CD1c-positive myeloid dendritic cell (primary cell): ENCODE measurements at regions not wholly inside any gene's neighbourhood (a gene's known extent, or its start where the extent isn't known, plus 50 kb on each side); places are given as distances from the start of the nearest gene placed in this dataset.
"Not testable (repeated sequence)": the region's sequence is repeated elsewhere in the genome, so short reads cannot be mapped to it uniquely, and the experiment has no call there.

Source experiments
- DNase-seq: peaks from one replicate; pipeline ENCODE4 v3.0.0-alpha.2; 2016; ENCODE audit errors: extremely low spot score

DNA sequence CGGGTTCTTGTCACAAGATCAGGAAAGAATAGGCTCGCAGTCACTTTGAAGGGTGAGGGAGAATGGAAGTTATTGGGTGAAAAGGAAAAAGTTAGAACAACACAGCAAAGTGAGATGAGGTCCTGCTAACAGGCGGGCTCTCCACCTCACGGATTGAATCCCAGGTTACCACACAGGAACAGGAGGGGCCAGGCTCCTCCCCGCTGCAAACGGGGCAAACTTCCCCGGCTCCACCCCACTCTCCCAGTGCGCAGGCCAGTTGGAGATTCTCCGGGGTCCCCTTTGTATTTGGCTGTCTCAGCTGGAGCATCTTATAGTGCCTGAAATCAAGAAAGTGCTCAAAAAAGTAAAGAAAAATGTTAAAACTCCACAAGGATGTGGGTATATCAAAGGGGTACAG lies 78.3 kb upstream of the IPO5 start:
- no peak for DNase-seq

DNA sequence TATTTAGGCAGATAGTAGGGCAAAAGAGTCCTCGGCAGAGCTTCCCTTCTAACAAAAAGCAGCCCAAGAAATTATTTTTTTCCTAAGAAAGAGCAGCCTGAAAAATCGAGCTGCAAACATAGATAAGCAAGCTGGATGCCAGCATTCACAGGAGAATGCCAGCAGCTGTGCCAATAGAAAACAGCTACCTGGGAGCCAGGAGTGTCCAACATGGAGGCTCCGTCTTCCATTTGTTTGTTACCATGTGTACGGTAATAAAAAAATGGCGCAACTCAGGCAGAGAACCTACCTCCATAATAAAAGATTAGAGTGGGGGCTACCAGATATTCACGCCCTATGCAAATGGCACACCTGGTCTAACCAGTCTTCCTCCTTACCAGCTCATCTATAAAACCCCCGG lies 77.6 kb upstream of the IPO5 start:
- no peak for DNase-seq

DNA sequence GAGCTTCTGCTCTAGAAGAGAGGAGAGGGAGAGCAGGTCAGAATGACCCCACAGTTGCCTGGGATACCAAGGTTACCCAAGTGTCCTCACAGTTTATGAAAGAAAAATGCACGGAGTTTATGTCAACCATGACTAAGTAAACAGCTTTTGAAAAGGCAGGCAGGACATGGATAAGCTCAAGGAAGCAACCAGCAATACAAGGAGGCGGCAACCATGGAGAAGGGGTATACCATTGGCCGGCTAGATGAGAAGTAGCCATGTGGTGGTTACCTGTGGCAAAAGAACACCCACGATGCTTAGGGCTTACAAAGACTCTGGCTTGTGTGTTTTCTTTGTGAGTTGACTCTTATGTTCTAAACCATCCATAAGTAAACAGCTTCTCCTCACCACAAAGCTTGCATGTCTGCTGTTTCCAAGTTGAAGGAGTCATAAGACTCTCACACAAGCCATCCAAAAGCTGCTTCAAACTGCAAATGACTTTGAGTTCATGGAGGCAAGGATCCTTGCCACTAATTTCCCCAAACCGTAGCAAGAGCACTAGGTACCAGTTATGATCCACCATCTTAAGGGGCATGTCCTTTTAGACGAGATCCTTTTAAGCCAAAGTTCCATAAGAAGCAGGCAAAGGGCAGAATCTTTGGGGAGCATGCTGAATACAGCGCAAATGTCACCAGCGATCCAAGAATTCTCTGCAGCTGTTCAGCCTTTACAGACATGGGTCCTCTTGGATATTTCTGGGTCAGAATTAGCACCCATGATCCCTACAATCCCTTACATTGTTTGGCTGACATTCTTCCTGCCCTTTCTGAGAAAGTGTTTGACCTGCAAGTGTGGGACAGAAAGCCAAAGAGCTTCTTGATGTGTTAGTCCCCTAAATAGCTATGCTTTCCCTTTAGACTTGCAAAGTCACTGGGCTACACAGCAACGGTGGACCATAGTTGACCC lies 74.8 kb upstream of the IPO5 start:
- DNase-seq, result no peak

DNA sequence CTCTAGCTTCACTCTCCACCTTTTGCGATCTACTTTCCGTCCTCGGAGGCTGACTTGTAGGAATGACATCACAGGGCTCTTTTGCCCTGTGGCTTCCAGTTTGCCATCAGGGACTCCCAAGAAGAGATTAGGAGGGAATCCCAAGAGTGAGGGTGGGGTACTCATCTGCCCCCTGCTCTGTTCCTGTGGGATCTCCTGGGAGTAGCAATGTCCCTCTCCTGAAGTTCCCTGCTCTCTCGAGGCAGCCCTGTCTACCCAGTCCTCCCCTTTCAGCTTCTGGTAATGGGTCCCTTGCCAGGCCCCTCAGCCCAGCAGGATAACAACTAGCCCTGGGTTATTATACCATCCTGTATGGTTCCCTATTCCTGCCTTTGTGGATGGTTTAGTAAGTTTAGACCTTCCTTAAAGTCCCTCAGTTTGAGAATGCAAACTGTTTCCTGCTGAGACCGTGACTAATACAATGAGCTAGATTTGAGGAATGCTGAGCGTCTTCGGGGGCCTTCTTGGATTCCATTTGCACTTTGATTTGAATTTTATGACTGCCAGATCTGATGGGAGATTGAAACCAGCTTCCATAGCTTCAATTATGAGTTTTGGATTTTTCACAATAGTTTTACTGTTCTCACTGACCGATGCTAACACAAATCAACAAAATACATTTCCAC lies 73.7 kb upstream of the IPO5 start:
- DNase-seq, result no peak

DNA sequence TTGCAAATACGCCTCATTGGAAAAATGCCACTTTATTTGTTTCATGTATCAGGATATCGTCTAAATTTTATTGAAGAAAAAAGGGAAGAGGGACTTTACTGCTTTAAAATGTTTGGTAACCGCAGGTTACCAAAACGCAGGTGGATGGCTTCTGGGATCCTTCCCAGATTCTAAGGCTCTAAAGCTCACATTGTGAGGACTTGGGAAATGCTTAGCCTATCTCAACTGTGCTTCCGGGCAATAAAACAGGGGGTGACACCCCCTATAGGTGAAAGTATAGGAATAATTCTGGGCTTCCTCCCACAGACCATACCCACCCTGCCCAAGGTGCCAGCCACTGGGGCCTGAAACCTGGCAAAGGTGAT lies 73.2 kb upstream of the IPO5 start:
- DNase-seq, result no peak

DNA sequence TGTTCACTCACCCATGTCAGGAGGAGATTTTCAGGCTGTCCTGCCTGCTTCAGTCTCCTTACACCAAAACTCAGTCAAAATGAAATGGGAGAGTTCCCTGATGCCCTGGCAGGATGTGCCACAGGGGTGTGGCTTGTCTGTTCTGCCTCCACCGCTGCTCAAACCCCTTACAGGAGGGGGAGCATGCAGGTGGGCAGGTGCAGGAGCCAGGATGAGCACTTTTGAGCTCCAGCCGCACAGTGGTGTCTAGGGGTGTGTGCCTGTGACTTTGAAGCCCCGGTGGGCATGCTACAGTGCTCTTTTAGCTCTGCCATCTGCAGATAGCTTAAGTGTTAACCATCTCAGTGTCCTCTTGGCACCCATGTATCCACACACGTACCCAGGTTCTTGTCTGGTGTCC lies 71.9 kb upstream of the IPO5 start:
- no peak for DNase-seq

DNA sequence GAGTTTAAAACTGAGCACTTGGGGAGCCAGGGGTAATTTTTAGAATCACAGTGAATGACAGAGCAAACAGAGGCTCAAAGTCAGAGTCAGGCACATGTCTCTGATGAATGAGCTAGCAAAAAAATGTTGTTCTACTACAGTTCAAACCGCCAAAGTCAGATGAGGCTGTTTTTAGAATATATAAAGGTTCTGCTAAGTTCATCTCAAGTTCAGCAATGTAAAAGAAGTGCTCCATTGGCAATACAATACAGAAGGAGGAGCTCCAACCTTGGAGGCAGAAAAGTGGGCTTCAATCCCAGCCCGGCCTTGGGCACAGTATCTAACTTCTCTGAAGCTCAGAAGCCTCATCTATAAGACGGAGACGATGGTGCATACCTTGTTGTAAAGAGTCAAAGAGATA lies 70.1 kb upstream of the IPO5 start:
- DNase-seq, result no peak

DNA sequence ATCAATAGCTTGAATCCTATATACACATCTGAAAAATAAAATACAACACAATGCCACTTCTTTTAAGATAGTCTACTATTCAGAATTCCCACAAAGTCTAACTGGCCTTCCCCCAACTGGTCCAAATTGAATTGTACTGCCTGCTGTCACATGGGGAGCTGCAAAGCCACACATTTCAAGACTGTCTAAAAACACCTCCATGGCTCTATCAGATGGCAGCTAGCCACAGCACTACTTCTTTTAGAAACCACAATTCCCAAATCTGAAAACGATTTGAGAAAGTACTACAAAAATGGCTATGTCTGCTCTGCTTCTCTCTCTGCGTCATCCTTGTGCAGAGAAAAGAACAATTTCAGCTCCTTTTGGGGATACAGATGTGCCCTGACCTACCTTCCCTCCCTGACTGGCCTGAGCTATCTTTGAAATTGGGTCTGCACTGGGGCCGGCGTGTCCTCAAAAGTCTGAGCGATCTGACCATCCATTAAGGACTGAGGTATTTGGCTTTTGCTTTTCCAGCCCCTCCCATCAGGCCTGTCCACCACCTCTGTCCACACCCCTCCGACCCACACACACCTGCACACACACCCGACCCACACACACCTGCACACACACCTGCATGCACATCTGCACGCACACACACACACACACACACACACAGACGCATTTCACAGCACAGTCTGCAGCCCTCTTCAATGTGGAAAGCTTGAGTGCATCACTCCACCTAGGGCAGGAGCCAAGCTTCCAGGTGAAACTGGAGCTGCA lies 68.6 kb upstream of the IPO5 start:
- no peak for DNase-seq

DNA sequence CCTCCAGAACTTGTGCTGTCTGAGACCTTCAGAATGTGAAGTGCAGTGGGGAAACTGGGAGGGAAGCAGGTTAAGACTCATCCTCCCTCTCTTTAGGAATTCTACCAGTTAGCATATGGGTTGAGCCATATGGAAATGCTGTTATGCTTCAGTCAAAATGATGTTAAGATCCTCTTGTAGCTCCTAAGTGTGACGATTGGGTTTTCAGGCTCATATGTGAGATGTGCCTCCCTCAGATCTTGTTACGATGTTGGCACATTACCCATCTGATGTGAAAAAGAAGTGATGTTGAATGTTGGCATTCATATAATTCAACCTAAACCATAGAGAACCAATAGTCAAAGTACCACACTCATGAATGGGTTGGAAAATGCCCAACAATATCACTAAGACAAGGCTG lies 67.8 kb upstream of the IPO5 start:
- DNase-seq, result no peak

DNA sequence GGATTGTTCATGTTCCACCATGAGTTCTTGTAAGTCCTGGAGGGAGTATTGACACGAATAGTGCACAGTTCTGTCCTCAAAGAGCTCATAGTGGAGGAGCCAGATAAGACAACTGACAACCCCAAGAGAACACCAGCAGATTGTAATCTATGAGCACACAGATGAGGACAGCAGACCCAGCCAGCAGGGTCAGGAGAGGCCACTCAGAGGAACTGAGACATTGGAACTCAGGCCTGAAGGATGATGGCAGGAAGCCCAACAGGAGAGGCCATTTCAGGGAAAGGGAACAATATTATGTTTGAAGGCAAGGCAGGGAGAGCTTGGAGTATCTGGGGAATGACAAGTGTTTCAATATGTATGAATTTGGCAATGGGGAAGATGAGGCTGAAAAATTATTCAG lies 63.7 kb upstream of the IPO5 start:
- DNase-seq, result no peak

DNA sequence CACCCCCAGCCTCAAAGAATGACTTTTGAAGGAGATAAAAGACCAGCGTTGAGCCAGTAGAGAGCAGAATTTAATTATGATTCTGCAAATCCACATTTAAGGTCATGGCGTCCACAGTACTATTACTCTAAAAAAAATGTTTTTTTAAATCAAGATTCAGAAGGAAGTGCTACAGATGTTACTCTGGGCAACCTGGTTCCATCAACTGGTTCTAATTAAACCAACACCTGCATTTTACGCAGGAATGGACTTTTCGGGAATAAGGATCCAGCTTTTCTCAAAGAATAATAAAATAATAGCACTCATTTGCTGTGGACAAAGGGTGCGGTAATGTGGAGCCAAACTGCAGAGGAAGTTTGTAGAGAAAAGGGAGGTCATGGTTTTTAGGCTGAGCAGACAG lies 62.9 kb upstream of the IPO5 start:
- no peak for DNase-seq

DNA sequence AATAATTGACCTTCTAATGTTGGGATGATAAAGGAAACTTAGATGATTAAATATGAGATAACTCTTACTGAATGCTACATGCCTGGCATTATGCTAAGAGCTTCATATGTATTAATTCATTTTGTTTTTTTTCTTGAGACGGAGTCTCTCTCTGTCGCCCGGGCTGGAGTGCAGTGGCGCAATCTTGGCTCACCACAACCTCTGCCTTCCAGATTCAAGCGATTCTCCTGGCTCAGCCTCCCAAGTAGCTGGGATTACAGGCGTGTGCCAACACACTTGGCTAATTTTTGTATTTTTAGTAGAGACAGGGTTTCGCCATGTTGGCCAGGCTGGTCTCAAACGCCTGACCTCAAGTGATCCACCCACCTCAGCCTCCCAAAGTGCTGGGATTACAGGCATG lies 61.5 kb upstream of the IPO5 start:
- DNase-seq, result not testable (repeated sequence)

DNA sequence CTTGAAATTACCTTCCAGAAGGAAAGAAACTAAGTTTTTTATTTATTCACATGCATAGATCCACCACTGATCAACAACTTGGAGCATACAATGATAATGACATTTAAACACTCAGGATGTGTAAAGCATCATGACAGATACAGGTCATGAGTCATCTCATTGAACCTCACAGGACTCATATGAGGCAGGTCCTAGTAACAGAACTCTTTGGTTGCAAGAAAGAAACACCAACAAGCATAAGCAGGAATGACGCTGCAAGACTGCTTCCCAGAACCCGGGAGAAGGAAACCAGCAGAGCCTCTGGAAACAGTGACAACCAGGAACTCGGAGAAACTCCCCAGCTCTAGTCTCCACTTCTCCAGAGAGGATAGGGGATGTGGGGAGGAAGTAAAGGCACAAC lies 60.8 kb upstream of the IPO5 start:
- no peak for DNase-seq

DNA sequence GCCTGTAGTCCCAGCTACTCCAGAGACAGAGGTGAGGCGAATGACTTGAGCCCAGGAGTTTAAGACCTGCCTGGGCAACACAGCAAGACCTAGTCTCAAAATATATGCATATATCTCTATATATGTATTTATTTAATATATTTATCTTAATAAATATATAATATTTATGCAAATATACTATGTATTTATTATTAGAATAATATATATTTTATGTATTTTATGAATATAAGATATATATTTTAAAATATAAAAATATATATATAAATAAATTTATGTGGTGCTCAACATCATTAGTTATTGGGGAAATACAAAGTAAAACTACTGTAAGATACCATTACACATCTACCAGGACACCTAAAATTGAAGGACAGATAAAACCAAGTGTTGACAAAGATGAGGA lies 58.1 kb upstream of the IPO5 start:
- no peak for DNase-seq

DNA sequence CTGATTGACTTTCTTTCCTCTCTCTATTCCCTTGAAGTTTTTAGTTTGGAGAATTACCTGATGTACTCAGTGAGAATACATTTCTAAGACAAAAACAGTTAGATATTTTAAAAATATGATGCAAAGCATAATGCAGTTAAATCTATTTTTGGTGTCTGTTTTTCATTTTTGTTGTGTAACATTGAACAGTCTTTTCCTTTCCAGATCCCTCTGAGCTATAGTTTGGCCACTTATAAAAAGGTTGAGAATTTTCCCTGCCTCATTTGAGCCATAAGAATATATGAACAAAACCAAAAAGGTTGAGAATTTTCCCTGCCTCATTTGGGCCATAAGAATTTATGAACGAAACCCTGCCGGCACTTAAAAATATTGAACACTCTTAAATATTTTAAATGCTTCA lies 57.0 kb upstream of the IPO5 start:
- DNase-seq, result no peak

DNA sequence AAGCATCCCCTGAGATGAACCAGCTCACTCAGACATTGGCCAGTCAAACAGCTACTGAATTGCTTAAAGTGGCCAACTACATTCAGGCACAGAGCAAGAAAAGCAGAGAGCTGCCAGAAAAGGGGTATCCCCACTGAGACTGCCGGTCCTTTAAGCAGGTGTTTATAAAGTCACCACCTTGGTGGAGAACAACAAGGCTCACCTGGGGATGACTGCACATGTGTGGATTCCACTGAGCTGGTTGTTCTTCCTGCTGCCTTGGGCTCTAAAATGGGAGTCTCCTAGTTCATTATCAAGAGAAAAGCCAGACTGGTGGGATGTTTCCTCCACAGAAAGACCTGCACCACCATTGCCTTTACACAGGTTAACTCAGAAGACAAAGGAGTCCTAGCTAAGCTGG lies 51.8 kb upstream of the IPO5 start:
- DNase-seq, result no peak
